HT1080 (cell line): ENCODE measurements at regions not wholly inside any gene's neighbourhood (a gene's known extent, or its start where the extent isn't known, plus 50 kb on each side); places are given as distances from the start of the nearest gene placed in this dataset.

Source experiments
- DNase-seq: peaks from one replicate; pipeline ENCODE4 v3.0.0-alpha.2; 2015; ENCODE audit warnings: low read depth

GRCh38 chr10:52598936-52599335 is 173.6 kb downstream of the MBL2 start:
- no peak for DNase-seq

- DNase-seq, result no peak
Measured at GRCh38 chr10:52599551-52600200, 172.9 kb downstream of the MBL2 start.

- DNase-seq, result peak; percentile 14
Measured at GRCh38 chr10:52604131-52604530, 168.5 kb downstream of the MBL2 start.

- DNase-seq, result no peak
Measured at GRCh38 chr10:52609071-52609470, 163.5 kb downstream of the MBL2 start.

GRCh38 chr10:52609626-52610240 is 162.9 kb downstream of the MBL2 start:
- no peak for DNase-seq

GRCh38 chr10:52615331-52615730 is 157.3 kb downstream of the MBL2 start:
- DNase-seq, result no peak

GRCh38 chr10:52615756-52616394 is 156.7 kb downstream of the MBL2 start:
- DNase-seq, result no peak

GRCh38 chr10:52616395-52616764 is 156.2 kb downstream of the MBL2 start:
- no peak for DNase-seq

GRCh38 chr10:52617346-52617745 is 155.2 kb downstream of the MBL2 start:
- no peak for DNase-seq

- DNase-seq, result no peak
Measured at GRCh38 chr10:52619052-52619451, 153.5 kb downstream of the MBL2 start.

GRCh38 chr10:52621635-52622079 is 150.9 kb downstream of the MBL2 start:
- DNase-seq, result no peak

GRCh38 chr10:52623761-52624160 is 148.8 kb downstream of the MBL2 start:
- no peak for DNase-seq

GRCh38 chr10:52627279-52627678 is 145.3 kb downstream of the MBL2 start:
- DNase-seq, result no peak

GRCh38 chr10:52631146-52631545 is 141.4 kb downstream of the MBL2 start:
- no peak for DNase-seq

GRCh38 chr10:52631648-52632047 is 140.9 kb downstream of the MBL2 start:
- no peak for DNase-seq

- no peak for DNase-seq
Measured at GRCh38 chr10:52632591-52632990, 140.0 kb downstream of the MBL2 start.

GRCh38 chr10:52633266-52633665 is 139.3 kb downstream of the MBL2 start:
- DNase-seq, result no peak

GRCh38 chr10:52635651-52636050 is 136.9 kb downstream of the MBL2 start:
- DNase-seq, result no peak

GRCh38 chr10:52636874-52637273 is 135.7 kb downstream of the MBL2 start:
- DNase-seq, result no peak

GRCh38 chr10:52637592-52637991 is 135.0 kb downstream of the MBL2 start:
- DNase-seq, result no peak

GRCh38 chr10:52639652-52640051 is 132.9 kb downstream of the MBL2 start:
- DNase-seq, result peak; percentile 57

GRCh38 chr10:52642208-52642607 is 130.4 kb downstream of the MBL2 start:
- DNase-seq, result no peak
